GDM1 (cell line): ENCODE measurements at regions not wholly inside any gene's neighbourhood (a gene's known extent, or its start where the extent isn't known, plus 50 kb on each side); places are given as distances from the start of the nearest gene placed in this dataset.

Source experiments
- DNase-seq: peaks from one replicate; lab custom pipeline; 2025; lab: John Stamatoyannopoulos, UW

DNA sequence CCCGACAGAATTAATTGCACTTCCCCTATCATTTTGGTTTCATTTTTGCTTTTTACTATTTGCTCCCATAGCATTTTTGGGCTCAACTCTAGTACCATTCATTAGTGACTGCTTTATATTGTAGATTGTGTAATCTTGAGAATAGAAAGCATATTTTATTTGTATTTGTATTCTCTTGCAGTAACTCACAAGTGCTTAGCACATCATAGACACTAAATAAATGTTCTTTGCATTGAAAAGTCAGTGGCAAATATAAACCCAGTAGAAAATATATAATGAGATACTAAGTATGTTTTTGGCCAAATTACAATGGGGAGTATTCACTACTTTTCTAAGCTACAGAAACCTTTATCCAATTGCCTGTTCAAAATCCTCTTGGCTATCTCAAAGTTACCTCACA is 359.7 kb upstream of the CAMK1G start:
- no peak for DNase-seq

DNA sequence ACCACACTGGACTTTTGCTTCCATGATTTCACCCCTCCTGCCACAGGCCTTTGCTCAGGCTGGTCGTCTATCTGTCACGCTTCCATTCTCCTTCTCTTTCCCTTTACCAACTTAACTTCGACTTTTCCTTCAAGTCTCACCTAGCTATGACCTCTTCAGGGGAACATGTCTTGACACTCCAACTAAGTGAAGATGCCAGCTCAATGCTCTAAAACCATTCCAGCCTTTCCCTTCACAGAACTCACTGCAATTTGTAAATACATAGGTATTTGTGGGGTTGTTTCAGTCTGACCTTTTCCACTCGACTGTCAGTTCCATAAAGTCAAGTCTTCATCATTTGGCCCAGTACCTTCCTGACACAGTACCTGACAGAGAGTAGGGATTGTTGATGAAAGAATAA is 358.6 kb upstream of the CAMK1G start:
- no peak for DNase-seq

GRCh38 chr1:209227171-209227570 is 356.3 kb upstream of the CAMK1G start:
- DNase-seq: no peak

- DNase-seq: no peak
Observed at GRCh38 chr1:209227941-209228340, 355.6 kb upstream of the CAMK1G start.

GRCh38 chr1:209229494-209230061 is 353.9 kb upstream of the CAMK1G start:
- no peak for DNase-seq

- no peak for DNase-seq
Observed at GRCh38 chr1:209230314-209230713, 353.2 kb upstream of the CAMK1G start.

DNA sequence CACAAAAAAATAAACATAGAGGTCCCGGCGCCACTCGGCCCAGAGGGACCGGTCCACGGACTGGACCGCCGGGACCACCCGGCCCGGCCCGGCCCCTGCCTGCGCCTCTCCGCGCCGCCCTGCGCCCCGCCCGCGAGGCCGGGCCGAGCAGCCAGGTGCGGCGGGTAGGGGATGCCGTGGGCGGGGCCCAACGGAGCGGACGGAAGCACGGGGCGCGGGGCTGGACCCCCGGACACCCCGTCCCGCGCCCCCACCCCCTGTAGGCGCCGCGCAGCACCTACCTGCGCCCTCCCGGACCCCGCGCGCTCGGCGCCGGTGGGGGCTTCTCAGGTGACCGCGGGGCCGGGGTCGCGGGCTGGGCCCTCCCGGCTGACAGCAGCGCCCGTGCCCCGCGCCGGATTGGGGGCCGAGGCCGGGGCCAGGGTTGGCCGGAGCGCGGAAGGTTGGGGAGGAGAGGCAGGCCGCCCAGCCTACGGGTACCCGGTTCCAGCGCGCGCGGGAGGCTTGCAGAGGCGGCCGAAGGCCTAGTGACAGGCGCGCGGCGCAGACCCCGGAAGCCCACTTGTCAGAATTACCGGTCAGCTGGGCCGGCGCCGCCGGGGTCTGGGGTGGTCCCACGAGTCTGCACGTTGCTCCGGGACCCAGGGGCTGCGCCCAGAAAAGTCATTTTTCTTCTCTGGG is 351.9 kb upstream of the CAMK1G start:
- DNase-seq: no peak

DNA sequence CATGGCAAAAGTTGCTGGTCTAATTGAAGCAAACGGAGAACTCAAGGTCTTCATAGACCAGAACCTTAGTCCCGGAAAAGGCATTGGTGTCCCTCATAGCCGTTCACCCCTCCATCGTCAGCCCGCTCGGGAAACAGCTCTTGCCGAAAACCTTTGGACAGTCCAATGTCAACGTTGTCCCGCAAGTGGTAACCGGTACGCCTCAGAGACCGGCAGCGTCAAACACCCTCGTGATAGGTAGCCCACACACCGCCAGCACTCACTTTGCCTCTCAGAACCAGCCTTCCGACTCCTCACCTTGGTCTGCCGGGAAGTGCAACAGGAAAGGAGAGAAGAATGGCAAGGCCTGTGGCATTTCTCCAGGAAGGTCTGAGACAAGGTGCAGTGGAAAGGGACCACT is 351.3 kb upstream of the CAMK1G start:
- no peak for DNase-seq

- no peak for DNase-seq
Observed at GRCh38 chr1:209232759-209233158, 350.8 kb upstream of the CAMK1G start.

DNA sequence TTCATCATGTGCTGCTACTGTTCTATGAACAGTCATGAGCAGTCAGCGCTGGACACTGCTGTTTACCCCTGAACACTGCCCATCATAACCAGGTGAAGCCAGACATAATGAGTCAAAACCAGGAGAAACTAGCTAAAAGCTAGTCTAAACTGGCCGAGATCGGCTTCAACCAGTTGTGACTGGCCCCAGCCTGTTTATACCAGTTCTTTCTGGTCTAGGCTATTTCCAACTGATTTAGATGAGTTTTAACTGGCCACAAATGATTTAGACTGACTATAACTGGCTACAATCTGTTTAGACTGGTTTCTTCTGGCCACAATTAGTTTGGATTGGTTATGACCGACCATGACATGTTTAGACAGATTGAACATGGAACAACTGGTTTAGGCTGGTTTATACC is 348.3 kb upstream of the CAMK1G start:
- no peak for DNase-seq

DNA sequence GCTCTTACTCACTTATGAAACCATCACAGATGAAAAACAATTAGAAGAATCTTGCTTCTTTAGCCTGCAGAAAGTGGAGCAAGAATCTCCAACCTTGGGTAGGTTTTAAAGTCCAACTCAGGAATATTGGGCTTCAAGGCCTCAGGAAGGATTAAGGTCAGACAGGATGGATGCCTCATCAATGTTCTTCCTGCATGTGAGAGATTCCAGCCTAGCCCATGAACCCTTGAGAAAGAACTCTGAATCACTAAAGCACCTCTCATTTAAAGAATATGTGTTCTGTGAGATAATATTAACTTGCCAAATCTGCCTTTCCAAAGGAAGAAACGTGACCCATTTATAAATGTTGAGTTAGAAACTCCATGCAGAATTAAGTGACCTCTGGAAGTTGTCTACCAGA is 345.2 kb upstream of the CAMK1G start:
- DNase-seq: no peak

DNA sequence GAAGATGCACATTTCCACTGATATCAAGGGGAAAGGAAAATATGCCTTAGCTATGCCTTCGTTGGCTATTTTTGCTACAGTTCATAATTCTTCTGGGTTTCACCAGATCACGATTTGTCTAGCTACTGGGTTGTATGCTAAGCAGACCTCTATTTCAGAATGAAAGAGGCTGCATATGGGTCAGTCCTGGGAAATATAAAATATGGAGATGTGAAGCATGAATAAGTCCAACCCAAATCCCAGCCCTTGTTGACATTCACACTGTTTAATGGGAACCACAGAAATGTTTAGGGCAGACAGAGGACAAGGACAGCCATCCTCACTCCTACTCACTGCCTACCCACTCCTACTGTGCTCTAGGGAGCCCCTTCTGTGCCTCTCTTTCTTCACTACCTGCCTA is 343.2 kb upstream of the CAMK1G start:
- DNase-seq: no peak

DNA sequence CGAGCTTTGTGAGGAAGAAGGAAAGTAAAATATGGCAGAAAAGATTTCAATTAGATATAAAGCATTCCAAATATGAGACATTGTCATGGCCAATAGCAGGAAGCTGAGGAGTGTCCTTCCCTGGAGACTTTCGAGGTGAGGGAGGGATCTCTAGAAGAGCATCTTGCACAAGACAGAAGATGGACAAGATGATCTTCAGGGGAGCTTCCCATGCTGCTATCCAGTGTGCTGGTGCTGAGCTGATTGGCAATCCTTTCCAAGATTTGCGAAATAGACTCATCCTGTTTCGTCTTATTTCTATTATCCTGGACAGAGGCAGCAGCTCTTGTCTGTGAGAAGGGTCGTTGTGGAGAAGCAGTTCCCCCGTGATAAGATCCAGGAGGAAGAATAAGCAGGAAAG is 342.0 kb upstream of the CAMK1G start:
- DNase-seq: no peak

DNA sequence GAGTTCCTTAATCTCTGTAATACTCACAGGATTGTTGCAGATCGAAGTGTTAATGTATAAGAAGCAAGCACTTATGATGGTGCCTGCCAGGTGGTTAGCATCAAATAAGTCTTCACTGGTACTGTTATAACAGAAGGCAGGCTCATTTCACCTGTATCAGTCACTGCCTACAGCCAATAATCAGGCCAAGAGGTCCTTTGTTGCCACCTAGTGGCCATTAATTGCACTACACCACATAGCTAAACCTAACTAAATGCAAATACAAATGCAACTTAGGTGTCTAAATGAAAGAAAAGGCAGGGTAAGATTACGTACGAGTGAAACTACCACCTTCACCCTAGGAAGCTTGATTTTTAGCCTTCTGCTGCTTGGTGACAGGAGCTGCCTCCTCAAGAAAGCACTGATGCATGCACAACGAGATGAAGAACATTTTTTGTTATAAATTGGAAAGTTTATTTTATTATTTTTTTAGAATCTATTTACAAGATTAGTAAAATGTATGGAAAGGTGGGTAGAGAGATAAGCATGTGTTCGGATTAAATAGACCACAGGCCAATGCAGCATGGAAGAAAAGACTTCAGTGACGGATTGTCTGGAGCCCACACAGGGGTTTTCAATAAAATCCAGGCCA is 334.8 kb upstream of the CAMK1G start:
- no peak for DNase-seq

- DNase-seq: no peak
Observed at GRCh38 chr1:209249280-209249670, 334.2 kb upstream of the CAMK1G start.

- no peak for DNase-seq
Observed at GRCh38 chr1:209249785-209250440, 333.6 kb upstream of the CAMK1G start.

DNA sequence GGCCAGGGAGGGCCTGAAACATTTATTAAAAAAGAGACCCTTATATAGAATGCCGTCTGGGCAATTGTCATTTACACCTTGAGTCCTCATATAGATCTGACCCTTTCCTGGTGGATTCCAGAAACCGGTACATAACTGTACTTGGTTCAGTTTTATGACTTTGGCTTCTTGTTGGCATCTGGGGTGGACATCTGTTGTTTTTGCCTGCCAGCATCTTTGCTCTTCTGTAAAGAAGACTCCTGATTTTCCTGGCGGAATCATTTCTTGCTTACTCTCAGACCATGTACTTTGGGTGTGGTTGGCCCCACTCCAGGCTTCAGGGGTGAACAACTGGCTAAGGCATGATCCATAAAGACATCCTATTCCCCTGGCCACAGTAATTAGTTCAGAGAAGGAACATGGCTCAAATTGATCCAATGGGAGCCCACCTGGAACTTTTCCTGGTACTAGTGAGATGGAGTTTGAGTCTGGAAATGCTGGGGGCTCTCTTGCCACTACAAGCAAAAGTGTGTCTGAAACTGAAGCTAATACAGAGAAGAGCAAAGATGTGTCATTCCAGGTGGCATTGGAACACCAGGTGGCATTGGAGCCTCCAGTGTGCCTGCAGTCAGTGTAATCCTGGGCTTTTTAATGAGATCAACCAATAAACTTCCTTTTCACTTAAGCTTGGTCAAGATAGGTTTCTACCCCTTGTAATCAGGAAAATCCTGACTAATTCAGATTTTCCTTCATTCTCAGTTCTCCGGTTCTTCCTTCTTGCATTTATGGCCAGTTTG is 332.5 kb upstream of the CAMK1G start:
- no peak for DNase-seq

DNA sequence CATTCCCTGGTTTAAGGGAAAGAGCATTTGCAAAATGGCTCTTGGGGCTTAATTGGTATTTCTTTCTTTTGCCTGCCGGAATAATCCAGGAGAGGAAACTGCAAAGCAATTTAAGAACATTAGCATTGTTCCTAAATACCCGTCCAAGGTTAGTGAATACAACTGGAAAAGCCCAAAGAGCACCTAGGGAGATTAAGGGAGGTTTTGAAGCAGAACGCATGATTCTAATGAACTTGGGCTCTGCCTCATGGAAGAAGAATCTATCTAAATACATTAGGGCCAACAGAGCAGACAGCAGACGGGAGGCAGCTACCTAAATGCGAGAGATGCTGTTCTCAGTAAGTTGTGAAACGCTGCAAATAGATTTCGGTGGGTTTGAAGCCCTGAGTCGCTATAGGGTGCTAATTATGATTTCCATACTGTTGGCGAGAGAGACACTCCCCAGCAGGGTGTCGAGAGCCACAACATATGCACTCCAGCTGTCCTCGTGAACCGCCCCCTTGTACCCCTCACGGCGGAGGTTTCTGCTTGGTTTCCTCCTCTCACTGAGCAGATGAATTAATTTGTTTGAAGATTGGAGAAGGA is 326.7 kb upstream of the CAMK1G start:
- DNase-seq: no peak

GRCh38 chr1:209257454-209257853 is 326.1 kb upstream of the CAMK1G start:
- DNase-seq: no peak

GRCh38 chr1:209260136-209260535 is 323.4 kb upstream of the CAMK1G start:
- DNase-seq: no peak

DNA sequence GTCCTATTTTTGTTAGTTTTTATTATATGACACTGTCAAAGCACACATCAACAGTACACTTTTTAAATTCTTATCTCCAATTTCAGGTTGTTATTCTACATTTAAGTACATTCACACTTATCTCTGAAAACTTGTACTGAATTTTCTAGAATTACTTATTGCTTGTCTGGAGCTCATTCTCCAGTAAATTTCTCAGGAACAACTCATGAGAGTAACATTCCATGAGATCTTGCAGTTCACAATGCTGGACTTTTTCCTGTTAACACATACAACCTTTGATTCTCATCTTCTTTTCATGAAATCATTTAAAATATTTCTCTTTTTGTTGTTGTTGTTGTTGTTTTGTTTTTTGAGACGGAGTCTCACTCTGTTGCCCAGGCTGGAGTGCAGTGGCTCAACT is 320.9 kb upstream of the CAMK1G start:
- DNase-seq: no peak

DNA sequence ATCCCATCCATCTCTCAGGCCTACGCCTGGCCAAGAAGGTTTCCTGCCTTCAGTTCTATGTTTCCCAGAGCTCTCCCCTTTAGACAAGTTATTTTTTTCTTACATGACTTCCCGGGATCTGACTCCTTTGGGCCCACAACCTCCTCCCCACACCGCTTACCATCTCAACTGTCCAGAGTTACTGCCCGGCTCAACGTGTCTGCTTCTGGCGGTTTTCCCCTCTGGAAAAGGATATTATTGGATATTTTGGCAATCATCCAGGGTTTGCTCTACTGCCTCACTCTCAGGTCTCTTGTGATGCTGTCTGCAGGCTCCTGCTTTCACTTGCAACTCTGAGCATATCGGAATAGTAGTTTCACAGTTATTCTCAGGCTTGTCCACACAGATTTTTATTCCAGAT is 318.2 kb upstream of the CAMK1G start:
- no peak for DNase-seq
